NCI-H446 (cell line): ENCODE measurements at regions not wholly inside any gene's neighbourhood (a gene's known extent, or its start where the extent isn't known, plus 50 kb on each side); places are given as distances from the start of the nearest gene placed in this dataset.
"Not testable (repeated sequence)": the region's sequence is repeated elsewhere in the genome, so short reads cannot be mapped to it uniquely, and the experiment has no call there.

Source experiments
- DNase-seq, 2 experiments: peaks; one replicate each; lab custom pipeline; 2025; lab: John Stamatoyannopoulos, UW

DNA sequence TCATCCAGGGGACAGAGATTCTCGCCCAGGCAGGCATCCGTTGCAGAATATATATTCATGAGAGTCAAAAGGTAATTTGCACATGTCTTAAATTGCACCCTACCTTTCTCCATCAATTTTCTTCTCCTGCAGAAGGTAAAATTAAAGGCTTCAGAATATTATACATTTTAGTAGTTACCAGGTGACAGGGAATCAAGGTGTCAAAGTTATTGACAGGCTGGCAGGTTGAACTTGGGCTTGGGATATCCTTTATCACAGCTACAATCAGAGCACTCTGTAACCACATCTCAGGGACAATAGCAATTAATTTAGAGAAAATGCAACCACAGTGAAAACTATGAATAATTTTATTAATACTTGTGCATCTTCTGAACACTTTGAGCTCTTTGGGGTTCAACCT lies 66.9 kb upstream of the GSC start:
- DNase-seq: no peak

DNA sequence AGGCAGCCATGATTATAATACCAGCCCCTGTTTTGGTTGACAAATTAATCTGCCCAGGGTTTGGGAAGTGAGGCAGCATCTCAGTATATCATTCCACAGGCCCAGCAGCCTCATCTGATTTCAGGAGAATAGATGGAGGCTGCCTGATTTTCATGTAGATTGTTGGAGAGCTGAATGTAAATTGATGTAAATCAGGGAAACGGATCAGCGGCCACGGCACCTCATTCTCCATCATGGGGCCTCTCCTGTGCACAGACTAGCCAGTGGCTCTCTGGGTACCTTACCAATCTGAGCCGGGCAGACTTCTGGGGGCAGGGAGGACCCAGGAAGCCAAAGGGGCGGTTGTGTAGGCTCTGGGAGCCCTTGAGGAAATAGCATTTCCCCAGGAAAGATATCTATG lies 63.7 kb upstream of the GSC start:
- DNase-seq: no peak

GRCh38 chr14:94831085-94831484 lies 61.2 kb upstream of the GSC start:
- DNase-seq: no peak

- no peak for DNase-seq
Measured at GRCh38 chr14:94827711-94828447, 58.0 kb upstream of the GSC start.

DNA sequence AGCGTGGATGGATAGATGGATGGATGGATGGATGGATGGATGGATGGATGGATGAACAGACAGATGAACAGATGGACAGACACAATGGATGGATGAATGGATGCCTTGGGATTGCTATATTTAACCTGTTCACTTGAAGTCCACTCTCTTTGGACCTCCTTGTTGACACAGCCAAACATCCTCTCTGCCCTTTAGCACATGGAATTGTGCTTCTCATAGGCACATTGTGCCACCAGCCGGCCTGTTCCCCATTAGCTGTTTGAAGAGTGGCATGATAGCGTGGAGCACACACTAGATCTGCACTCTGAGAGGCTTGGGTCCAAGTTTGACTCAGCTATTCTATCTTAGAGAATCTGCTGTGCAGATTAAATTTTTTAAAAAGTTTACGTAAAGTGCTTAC lies 56.9 kb upstream of the GSC start:
- DNase-seq: no peak

DNA sequence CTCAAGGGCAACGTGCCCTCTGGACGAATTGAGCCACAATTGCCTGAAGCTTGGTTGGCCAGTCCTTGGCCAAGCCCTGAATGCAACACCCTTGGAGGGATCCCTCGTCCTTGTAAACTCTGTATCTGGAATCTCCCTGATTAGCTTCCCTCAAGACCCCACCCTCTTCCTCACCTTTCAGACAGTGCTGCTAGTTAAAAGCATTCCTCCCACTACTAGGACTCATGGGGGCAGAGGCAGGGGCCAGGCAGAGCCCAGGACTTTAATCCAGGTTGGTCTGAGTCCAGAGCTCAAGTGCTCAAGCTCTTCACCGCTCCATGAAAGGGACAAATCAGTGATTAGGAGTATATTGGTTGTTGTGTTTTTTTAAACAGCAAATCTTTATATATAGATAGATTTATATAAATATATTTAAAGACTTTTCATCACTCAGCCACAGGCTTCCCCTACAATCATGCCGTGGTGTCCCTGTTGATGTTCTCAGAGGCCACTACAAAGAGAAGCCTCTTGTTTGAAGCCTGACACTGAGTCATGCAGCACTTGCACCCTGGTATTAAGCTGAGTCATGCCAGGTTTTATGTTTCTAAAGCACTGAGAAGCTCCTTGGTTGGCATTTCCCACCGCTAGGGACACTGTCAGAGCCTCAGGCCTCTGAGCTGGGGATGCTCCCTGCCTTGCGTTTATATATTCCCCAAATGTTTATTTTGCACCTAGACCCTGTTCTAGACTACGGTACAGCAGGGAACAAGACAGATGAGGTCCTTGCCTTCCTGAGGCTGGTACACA lies 53.8 kb upstream of the GSC start:
- no peak for DNase-seq

DNA sequence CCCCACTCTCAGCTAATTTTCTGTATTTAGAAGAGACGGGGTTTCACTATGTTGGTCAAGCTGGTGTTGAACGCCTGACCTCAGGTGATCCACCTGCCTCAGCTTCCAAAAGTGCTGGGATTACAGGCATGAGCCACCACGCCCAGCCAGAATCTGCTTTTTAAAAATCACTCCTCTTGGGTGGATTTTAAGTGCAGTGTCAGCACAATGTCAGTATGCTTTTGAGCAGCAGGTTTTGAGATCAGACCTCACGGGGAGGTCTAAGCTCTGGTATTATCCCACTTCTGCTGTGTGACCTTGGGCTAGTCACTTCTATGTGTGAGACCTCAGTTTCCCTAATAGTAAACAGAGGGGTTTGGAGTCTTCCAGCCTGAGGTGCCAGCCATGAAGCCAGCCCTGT lies 51.8 kb upstream of the GSC start:
- DNase-seq: no peak

DNA sequence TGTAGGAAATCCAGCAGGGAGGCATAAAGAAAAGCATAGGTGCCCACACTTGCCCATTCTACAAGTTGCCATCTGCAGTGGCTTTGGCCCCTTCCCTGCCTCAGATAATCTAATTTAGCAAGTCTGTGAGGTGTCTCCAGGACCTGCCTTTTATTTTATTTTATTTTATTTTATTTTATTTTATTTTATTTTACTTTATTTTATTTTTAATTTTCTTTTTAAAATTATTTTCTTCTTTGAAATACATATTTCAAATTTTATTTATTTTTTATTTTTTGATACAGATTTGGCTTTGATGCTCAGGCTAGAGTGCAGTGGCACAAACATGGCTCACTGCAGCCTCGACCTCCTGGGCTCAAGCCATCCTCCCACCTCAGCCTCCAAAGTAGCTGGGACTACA lies 51.0 kb upstream of the GSC start:
- not testable (repeated sequence) for DNase-seq
